GM12878 (cell line): ENCODE measurements at regions not wholly inside any gene's neighbourhood (a gene's known extent, or its start where the extent isn't known, plus 50 kb on each side); places are given as distances from the start of the nearest gene placed in this dataset.

ENCODE experiments used
- ATAC-seq: fragments of 200-7000 bp; cut with Tn5 transposase; 3 replicates; pipeline ENCODE4 v1.9.1; 2020; ENCODE audit warnings: mild to moderate bottlenecking, moderate library complexity
- BruUV-seq: library from RNA; stranded (reverse); fragments of 400-500 nt; replicated peaks from 2 replicates; lab custom pipeline; 2021; lab: Mats Ljungman, UMichigan
- CTCF ChIA-PET: fragments of 300-600 bp; sonication (Branson Sonifier 250); formaldehyde crosslinking; extraction: SDS; loops from one replicate; lab custom pipeline; 2021; ENCODE audit warnings: inconsistent platforms; lab: Yijun Ruan, JAX
- POLR2A ChIA-PET: fragments of 350-600 bp; formaldehyde crosslinking; extraction: SDS; loops from one replicate; lab custom pipeline; 2021; ENCODE audit warnings: inconsistent platforms; lab: Charles Lee
- RAD21 ChIA-PET: fragments of 300-600 bp; sonication (Branson Sonifier 250); formaldehyde crosslinking; loops from one replicate; lab custom pipeline; 2023; ENCODE audit warnings: antibody characterized with exemption; ENCODE audit not compliant: unreplicated experiment; lab: Charles Lee
- SMC1A ChIA-PET: fragments of 300-600 bp; sonication (Branson Sonifier 250); formaldehyde crosslinking; loops from one replicate; lab custom pipeline; 2023; ENCODE audit not compliant: unreplicated experiment, uncharacterized antibody; lab: Charles Lee
- DNase-seq: peaks from one replicate; pipeline ENCODE4 v3.0.0-alpha.2; 2011; ENCODE audit warnings: low read depth, low spot score
- FAIRE-seq: peaks from 3 replicates; lab custom pipeline; 2011; peaks lifted over from hg19 to GRCh38; lab: Jason Lieb, UNC
- H2AFZ ChIP-seq: 2 replicates; pipeline ENCODE4 v1.6.0; 2011; ENCODE audit warnings: low read depth, low read length, control low read depth; ENCODE audit not compliant: control insufficient read depth
- H3K27ac ChIP-seq: 2 replicates; pipeline ENCODE4 v1.5.1; 2011; ENCODE audit warnings: control low read depth; ENCODE audit not compliant: control insufficient read depth, insufficient read depth
- H3K27me3 ChIP-seq, 2 experiments: replicated peaks in 1 of 2; 2 replicates each; pipeline versions ENCODE4 v1.6.0 to v1.6.1; 2011; ENCODE audit warnings: low read length in 1 of 2; ENCODE audit not compliant: control insufficient read depth in 2 of 2, insufficient read depth in 2 of 2
- H3K36me3 ChIP-seq, 2 experiments: 2 replicates each; pipeline ENCODE4 v1.5.1; 2011; ENCODE audit warnings: low read length in 1 of 2; ENCODE audit not compliant: control insufficient read depth in 2 of 2, insufficient read depth in 2 of 2
- H3K4me1 ChIP-seq: 2 replicates; pipeline ENCODE4 v1.6.1; 2011; ENCODE audit warnings: mild to moderate bottlenecking, low read length, moderate library complexity, mixed read lengths; ENCODE audit not compliant: control insufficient read depth, insufficient read depth
- H3K4me2 ChIP-seq: 2 replicates; pipeline ENCODE4 v1.6.0; 2011; ENCODE audit warnings: control low read depth; ENCODE audit not compliant: control insufficient read depth, insufficient read depth
- H3K4me3 ChIP-seq: fragments of 200-600 bp; sonication (generic); 2 replicates; pipeline ENCODE4 v1.5.1; 2016
- H3K79me2 ChIP-seq: 2 replicates; pipeline ENCODE4 v1.6.0; 2011; ENCODE audit warnings: low read length; ENCODE audit not compliant: control insufficient read depth, insufficient read depth
- H3K9ac ChIP-seq: 2 replicates; pipeline ENCODE4 v1.8.0; 2011; ENCODE audit warnings: low read length, control low read depth, mixed read lengths; ENCODE audit not compliant: control insufficient read depth, insufficient read depth
- H3K9me3 ChIP-seq: replicated peaks from 3 replicates; pipeline ENCODE4 v1.5.1; 2011; ENCODE audit warnings: mild to moderate bottlenecking, low read length; ENCODE audit not compliant: control insufficient read depth, insufficient read depth
- H4K20me1 ChIP-seq: 2 replicates; pipeline ENCODE4 v1.6.0; 2011; ENCODE audit not compliant: control insufficient read depth, insufficient read depth
- CHD1 ChIP-seq: IDR thresholded peaks from 2 replicates; pipeline ENCODE4 v1.6.1; 2012; ENCODE audit warnings: low read depth, low read length, improper control_type of control experiment
- CREM ChIP-seq: IDR thresholded peaks from 2 replicates; pipeline ENCODE4 v1.6.1; 2014; ENCODE audit warnings: antibody characterized with exemption, low read depth
- CTCF ChIP-seq, 3 experiments: IDR thresholded peaks in 2 of 3; conservative IDR thresholded peaks in 1 of 3; 2 replicates each; pipeline ENCODE4 v1.5.1; 2011; ENCODE audit warnings: low read depth in 3 of 3, low read length in 3 of 3, mild to moderate bottlenecking in 3 of 3, control low read depth in 2 of 3, moderate library complexity in 2 of 3, inconsistent platforms in 1 of 3, mixed read lengths in 1 of 3; ENCODE audit not compliant: control insufficient read depth in 2 of 3, insufficient read depth in 1 of 3; ENCODE audit errors: extremely low read depth in 1 of 3
- EP300 ChIP-seq, 2 experiments: fragments of 150-350 bp in 1 of 2; IDR thresholded peaks; 2 replicates each; pipeline ENCODE4 v1.6.1; 2011 to 2012; ENCODE audit warnings: low read depth in 2 of 2, low read length in 2 of 2, borderline replicate concordance in 1 of 2, improper control_type of control experiment in 1 of 2, inconsistent platforms in 1 of 2; ENCODE audit not compliant: control insufficient read depth in 1 of 2
- FOXM1 ChIP-seq: IDR thresholded peaks from 2 replicates; pipeline ENCODE4 v1.6.1; 2012; ENCODE audit warnings: low read depth, mild to moderate bottlenecking, inconsistent platforms, low read length, moderate library complexity
- GATAD2B ChIP-seq: fragments of 450-650 bp; conservative IDR thresholded peaks from 2 replicates; pipeline ENCODE4 v1.6.1; 2017; ENCODE audit warnings: low read depth, mild to moderate bottlenecking, moderate library complexity
- JUND ChIP-seq: IDR thresholded peaks from 2 replicates; pipeline ENCODE4 v1.6.1; 2012; ENCODE audit warnings: low read depth, mild to moderate bottlenecking, low read length, improper control_type of control experiment, moderate library complexity
- KDM1A ChIP-seq: fragments of 200-600 bp; sonication (generic); IDR thresholded peaks from 2 replicates; pipeline ENCODE4 v1.6.1; 2016; ENCODE audit warnings: borderline replicate concordance
- MEF2B ChIP-seq: fragments of 450-650 bp; IDR thresholded peaks from 2 replicates; pipeline ENCODE4 v1.6.1; 2018; ENCODE audit warnings: mild to moderate bottlenecking, moderate library complexity; ENCODE audit not compliant: partially characterized antibody, poor library complexity, severe bottlenecking
- MXI1 ChIP-seq: fragments of 150-350 bp; IDR thresholded peaks from 2 replicates; pipeline ENCODE4 v1.6.1; 2011; ENCODE audit warnings: low read depth, mild to moderate bottlenecking, inconsistent platforms, low read length, improper control_type of control experiment
- MYB ChIP-seq: fragments of 150-350 bp; IDR thresholded peaks from 2 replicates; pipeline ENCODE4 v1.6.1; 2014; ENCODE audit warnings: mild to moderate bottlenecking, low read depth, low read length, borderline replicate concordance
- NFIC ChIP-seq: IDR thresholded peaks from 2 replicates; pipeline ENCODE4 v1.6.1; 2012; ENCODE audit warnings: low read depth, mild to moderate bottlenecking, inconsistent platforms, low read length, moderate library complexity
- NKRF ChIP-seq: fragments of 450-650 bp; conservative IDR thresholded peaks from 2 replicates; pipeline ENCODE4 v1.6.1; 2017; ENCODE audit warnings: mild to moderate bottlenecking, moderate library complexity
- NRF1 ChIP-seq: conservative IDR thresholded peaks from 2 replicates; pipeline ENCODE4 v1.6.1; 2011; ENCODE audit warnings: mild to moderate bottlenecking, low read depth, low read length, improper control_type of control experiment
- POLR2A ChIP-seq: IDR thresholded peaks from 2 replicates; pipeline ENCODE4 v1.6.1; 2011; ENCODE audit warnings: low read depth, mild to moderate bottlenecking, low read length
- RELA ChIP-seq: fragments of 450-650 bp; IDR thresholded peaks from 2 replicates; pipeline ENCODE4 v1.8.0; 2014; ENCODE audit warnings: borderline replicate concordance; ENCODE audit not compliant: partially characterized antibody
- RUNX3 ChIP-seq: IDR thresholded peaks from 2 replicates; pipeline ENCODE4 v1.6.1; 2012; ENCODE audit warnings: low read length, inconsistent platforms
- SIN3A ChIP-seq: IDR thresholded peaks from 2 replicates; pipeline ENCODE4 v1.6.1; 2012; ENCODE audit warnings: low read depth, low read length, improper control_type of control experiment
- SMAD5 ChIP-seq: IDR thresholded peaks from 2 replicates; pipeline ENCODE4 v1.6.1; 2016; ENCODE audit warnings: antibody characterized with exemption, low read depth
- STAT1 ChIP-seq: fragments of 450-650 bp; conservative IDR thresholded peaks from 2 replicates; pipeline ENCODE4 v1.6.1; 2014; ENCODE audit warnings: antibody characterized with exemption, mild to moderate bottlenecking
- TARDBP ChIP-seq: IDR thresholded peaks from 2 replicates; pipeline ENCODE4 v1.6.1; 2016; ENCODE audit warnings: borderline replicate concordance
- USF2 ChIP-seq: IDR thresholded peaks from 2 replicates; pipeline ENCODE4 v1.6.1; 2011; ENCODE audit warnings: low read depth, low read length, improper control_type of control experiment, borderline replicate concordance
- WRNIP1 ChIP-seq: IDR thresholded peaks from 2 replicates; pipeline ENCODE4 v1.6.1; 2011; ENCODE audit warnings: low read depth, low read length, improper control_type of control experiment, borderline replicate concordance
- in situ Hi-C: fragments of 300-500 bp; cut with MboI; formaldehyde crosslinking; loops from 9 replicates; pipeline ENCODE4 v1.14.3; 2018; ENCODE audit warnings: mixed read lengths
- intact Hi-C: fragments of 100-400 bp; cut with micrococcal nuclease; formaldehyde crosslinking; loops from one replicate; pipeline ENCODE4 v1.14.2; 2022; ENCODE audit not compliant: unreplicated experiment

- no peak for TF ChIP-seq WRNIP1
- TF ChIP-seq NRF1: no peak
- TF ChIP-seq MXI1: no peak
- no peak for TF ChIP-seq TARDBP
- no peak for TF ChIP-seq RUNX3
- no peak for TF ChIP-seq POLR2A
Observed at GRCh38 chrX:39591099-39591498, 506.7 kb downstream of the BCOR start (continued).

- ChIA-PET POLR2A (no interaction called here), RAD21 (no interaction called here), CTCF (interaction anchor here (1.2 kb wide), 1 partner anchor 15 kb away, joined by 3 read pairs; no protein-coding TSS in a partner anchor), SMC1A (no interaction called here)
- Histone ChIP-seq H3K9me3 (no peaks in the 10 kb centered on the region), H3K36me3 (no peaks in the 10 kb centered on the region), H3K4me1 (no peaks in the 10 kb centered on the region), H3K27me3 (no peaks in the 10 kb centered on the region; a peak in 2 of 4 replicates), H4K20me1 (no peaks in the 10 kb centered on the region), H2AFZ (no peak overlapping the region), H3K27ac (no peak overlapping the region), H3K79me2 (no peaks in the 10 kb centered on the region), H3K9ac (no peak overlapping the region), H3K4me3 (no peak overlapping the region), H3K4me2 (no peak overlapping the region)
- TF ChIP-seq SMAD5 (no peak), JUND (no peak), NKRF (no peak), CHD1 (no peak), CTCF (IDR thresholded peaks at IDR 0.05 in 2 of 3, conservative IDR thresholded peaks at IDR 0.05 in 1 of 3; ENCODE audit: control insufficient read depth in 2 of 3, extremely low read depth in 1 of 3, insufficient read depth in 1 of 3, low read depth in 3 of 3, low read length in 3 of 3) (no peak), NFIC (no peak), GATAD2B (no peak), STAT1 (no peak), KDM1A (no peak), CREM (no peak), EP300 (IDR thresholded peaks at IDR 0.05; ENCODE audit: borderline replicate concordance in 1 of 2, control insufficient read depth in 1 of 2, low read depth in 2 of 2, low read length in 2 of 2) (no peak), FOXM1 (no peak), MYB (no peak), USF2 (no peak), MEF2B (no peak), RELA (no peak), SIN3A (no peak)
- in situ Hi-C loops: no loop called here
- DNase-seq (no peak), ATAC-seq (no peak), FAIRE-seq (no peak)
- intact Hi-C loops: no loop called here
- BruUV-seq: no TSS peak
Observed at GRCh38 chrX:39592776-39593175, 505.0 kb downstream of the BCOR start.
